H1 (cell line): ENCODE measurements at regions not wholly inside any gene's neighbourhood (a gene's known extent, or its start where the extent isn't known, plus 50 kb on each side); places are given as distances from the start of the nearest gene placed in this dataset.

Experiments used
- BRCA1 ChIP-seq: IDR thresholded peaks from 2 replicates; pipeline ENCODE4 v1.6.1; 2012; ENCODE audit warnings: low read depth, low read length, improper control_type of control experiment
- CEBPB ChIP-seq: IDR thresholded peaks from 2 replicates; pipeline ENCODE4 v1.6.1; 2012; ENCODE audit warnings: low read depth, low read length
- NRF1 ChIP-seq: IDR thresholded peaks from 2 replicates; pipeline ENCODE4 v1.6.1; 2011; ENCODE audit warnings: mild to moderate bottlenecking, low read depth, low read length, improper control_type of control experiment
- RBBP5 ChIP-seq: IDR thresholded peaks from 2 replicates; pipeline ENCODE4 v1.7.1; 2012; ENCODE audit warnings: low read depth, mild to moderate bottlenecking, inconsistent platforms, low read length, moderate library complexity, borderline replicate concordance
- RNF2 ChIP-seq: fragments of 200-900, 300-1000 bp; sonication (generic); IDR thresholded peaks from 2 replicates; pipeline ENCODE4 v1.7.1; 2016; ENCODE audit warnings: borderline replicate concordance, low read depth, mild to moderate bottlenecking, antibody characterized with exemption, low read length; ENCODE audit not compliant: poor library complexity, severe bottlenecking; ENCODE audit errors: missing control alignments
- SRF ChIP-seq: IDR thresholded peaks from 2 replicates; pipeline ENCODE4 v1.6.1; 2011; ENCODE audit warnings: mild to moderate bottlenecking, low read depth, low read length, moderate library complexity
- SUZ12 ChIP-seq: fragments of 200-600 bp; sonication (generic); IDR thresholded peaks from 2 replicates; pipeline ENCODE4 v1.6.1; 2012; ENCODE audit warnings: mild to moderate bottlenecking, inconsistent platforms, low read length, moderate library complexity, mixed read lengths

- no peak for TF ChIP-seq RNF2
- TF ChIP-seq CEBPB = no peak
- TF ChIP-seq RBBP5 = no peak
- TF ChIP-seq SUZ12 = no peak
- TF ChIP-seq NRF1 = no peak
- no peak for TF ChIP-seq SRF
- no peak for TF ChIP-seq BRCA1
These were observed 92.8 kb upstream of the KCND2 start (continued) for GRCh38 chr7:120180221-120180620.
